ENCODE measurements at regions not wholly inside any gene's neighbourhood (a gene's known extent, or its start where the extent isn't known, plus 50 kb on each side); places are given as distances from the start of the nearest gene placed in this dataset.

DNA sequence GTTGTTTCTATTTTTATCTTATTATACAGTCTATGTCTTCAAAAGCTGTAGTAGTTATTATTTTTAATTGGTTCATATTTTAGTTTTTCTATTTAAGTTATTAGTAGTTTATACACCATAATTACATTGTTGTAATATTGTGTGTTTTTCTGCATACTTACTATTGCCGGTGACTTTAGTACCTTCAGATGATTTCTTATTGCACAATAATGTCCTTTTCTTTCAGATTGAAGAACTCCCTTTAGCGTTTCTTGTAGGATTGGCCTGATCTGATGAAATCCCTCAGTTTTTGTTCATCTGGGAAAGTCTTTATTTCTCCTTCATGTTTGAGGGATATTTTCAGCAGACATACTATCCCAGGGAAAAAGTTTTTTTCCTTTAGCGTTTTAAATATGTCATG is 74.3 kb upstream of the CREB5 start:
- Histone ChIP-seq H3K36me3 (replicated peaks; ENCODE audit: insufficient read depth, low read depth) (no peaks in the 10 kb centered on the region), H2AFZ (no peak overlapping the region), H3K4me3 (no peak overlapping the region), H3K9me3 (ENCODE audit: low read depth) (no peaks in the 10 kb centered on the region), H3K4me1 (ENCODE audit: insufficient read depth) (no peaks in the 10 kb centered on the region), H3K27ac (no peak overlapping the region), H4K20me1 (ENCODE audit: insufficient read depth, poor library complexity, severe bottlenecking) (no peaks in the 10 kb centered on the region), H3K27me3 (no peaks in the 10 kb centered on the region), H3K4me2 (no peak overlapping the region), H3K79me2 (no peaks in the 10 kb centered on the region), H3K9me2 (replicated peaks; ENCODE audit: insufficient read depth) (peaks cover 4% of the 10 kb centered on the region)
- DNase-seq (ENCODE audit: low spot score) = no peak
- WGBS (ENCODE audit: low lambda C conversion rate, missing lambda C conversion rate) = 62% methylated on average over 3 of the region's 3 CpGs
- no peak for TF ChIP-seq EZH2phosphoT487 (IDR thresholded peaks at IDR 0.05; ENCODE audit: low read depth, severe bottlenecking, unreplicated experiment)
- TF ChIP-seq, protein P1, sequence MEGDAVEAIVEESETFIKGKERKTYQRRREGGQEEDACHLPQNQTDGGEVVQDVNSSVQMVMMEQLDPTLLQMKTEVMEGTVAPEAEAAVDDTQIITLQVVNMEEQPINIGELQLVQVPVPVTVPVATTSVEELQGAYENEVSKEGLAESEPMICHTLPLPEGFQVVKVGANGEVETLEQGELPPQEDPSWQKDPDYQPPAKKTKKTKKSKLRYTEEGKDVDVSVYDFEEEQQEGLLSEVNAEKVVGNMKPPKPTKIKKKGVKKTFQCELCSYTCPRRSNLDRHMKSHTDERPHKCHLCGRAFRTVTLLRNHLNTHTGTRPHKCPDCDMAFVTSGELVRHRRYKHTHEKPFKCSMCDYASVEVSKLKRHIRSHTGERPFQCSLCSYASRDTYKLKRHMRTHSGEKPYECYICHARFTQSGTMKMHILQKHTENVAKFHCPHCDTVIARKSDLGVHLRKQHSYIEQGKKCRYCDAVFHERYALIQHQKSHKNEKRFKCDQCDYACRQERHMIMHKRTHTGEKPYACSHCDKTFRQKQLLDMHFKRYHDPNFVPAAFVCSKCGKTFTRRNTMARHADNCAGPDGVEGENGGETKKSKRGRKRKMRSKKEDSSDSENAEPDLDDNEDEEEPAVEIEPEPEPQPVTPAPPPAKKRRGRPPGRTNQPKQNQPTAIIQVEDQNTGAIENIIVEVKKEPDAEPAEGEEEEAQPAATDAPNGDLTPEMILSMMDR (IDR thresholded peaks at IDR 0.05; ENCODE audit: poor library complexity) = no peak
- no peak for TF ChIP-seq EZH2 (IDR thresholded peaks at IDR 0.05; ENCODE audit: borderline replicate concordance)

DNA sequence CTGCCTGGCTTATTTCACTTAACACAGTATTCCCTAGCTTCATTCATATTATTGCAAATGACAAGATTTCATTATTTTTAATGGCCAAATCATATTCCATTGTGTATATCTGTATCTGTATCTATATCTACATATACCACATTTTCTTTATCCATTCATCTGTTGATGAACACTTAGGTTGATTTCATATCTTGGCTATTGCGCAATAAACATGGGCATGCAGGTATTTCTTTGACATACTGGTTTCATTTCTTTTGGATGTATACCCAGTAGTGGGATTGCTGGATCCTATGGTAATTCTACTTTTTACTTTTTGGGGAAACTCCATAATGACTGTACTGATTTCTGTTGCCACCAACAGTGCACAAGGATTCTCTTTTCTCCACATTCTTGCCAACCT is 68.9 kb upstream of the CREB5 start:
- Histone ChIP-seq H3K79me2 (no peaks in the 10 kb centered on the region), H4K20me1 (ENCODE audit: insufficient read depth, poor library complexity, severe bottlenecking) (no peaks in the 10 kb centered on the region), H3K4me1 (ENCODE audit: insufficient read depth) (no peaks in the 10 kb centered on the region), H3K27me3 (no peaks in the 10 kb centered on the region), H3K9me3 (ENCODE audit: low read depth) (no peaks in the 10 kb centered on the region), H3K36me3 (replicated peaks; ENCODE audit: insufficient read depth, low read depth) (no peaks in the 10 kb centered on the region), H3K9me2 (replicated peaks; ENCODE audit: insufficient read depth) (no peaks in the 10 kb centered on the region), H3K4me2 (no peak overlapping the region), H2AFZ (no peak overlapping the region), H3K4me3 (no peak overlapping the region), H3K27ac (no peak overlapping the region)
- WGBS (ENCODE audit: low lambda C conversion rate, missing lambda C conversion rate) = 100% methylated on average over 1 of the region's 1 CpG
- no peak for DNase-seq (ENCODE audit: low spot score)
- no peak for TF ChIP-seq EZH2phosphoT487 (IDR thresholded peaks at IDR 0.05; ENCODE audit: low read depth, severe bottlenecking, unreplicated experiment)
- TF ChIP-seq, protein P1 (IDR thresholded peaks at IDR 0.05; ENCODE audit: poor library complexity) = no peak
- no peak for TF ChIP-seq EZH2 (IDR thresholded peaks at IDR 0.05; ENCODE audit: borderline replicate concordance)

DNA sequence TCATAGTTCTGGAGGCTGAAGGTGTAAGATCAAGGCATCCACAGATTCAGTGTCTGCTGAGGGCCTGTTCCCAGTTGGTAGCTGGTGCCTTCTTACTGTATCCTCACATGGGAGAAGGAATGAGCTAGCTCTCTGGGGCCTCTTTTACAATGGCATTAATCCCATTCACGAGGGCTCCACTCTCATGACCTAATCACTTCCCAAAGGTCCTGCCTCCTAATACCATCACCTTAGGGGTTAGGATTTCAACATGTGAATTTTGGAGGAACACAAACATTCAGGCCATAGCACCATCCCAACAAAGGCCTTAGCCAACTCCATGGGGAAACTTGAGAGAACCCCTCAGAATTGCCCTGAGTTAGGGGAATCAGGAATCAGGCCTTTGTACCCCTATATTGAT is 66.1 kb upstream of the CREB5 start:
- WGBS (ENCODE audit: low lambda C conversion rate, missing lambda C conversion rate) = 56% methylated on average over 1 of the region's 1 CpG
- no peak overlapping the region for H3K4me2 ChIP-seq

More for the DNA sequence above, 66.1 kb upstream of the CREB5 start:
- Histone ChIP-seq H4K20me1 (ENCODE audit: insufficient read depth, poor library complexity, severe bottlenecking) (no peaks in the 10 kb centered on the region), H3K27ac (no peak overlapping the region), H2AFZ (no peak overlapping the region), H3K9me2 (replicated peaks; ENCODE audit: insufficient read depth) (no peaks in the 10 kb centered on the region), H3K79me2 (no peaks in the 10 kb centered on the region), H3K4me3 (no peak overlapping the region), H3K4me1 (ENCODE audit: insufficient read depth) (peaks cover 9% of the 10 kb centered on the region), H3K27me3 (no peaks in the 10 kb centered on the region), H3K36me3 (replicated peaks; ENCODE audit: insufficient read depth, low read depth) (no peaks in the 10 kb centered on the region), H3K9me3 (ENCODE audit: low read depth) (no peaks in the 10 kb centered on the region)
- TF ChIP-seq EZH2phosphoT487 (IDR thresholded peaks at IDR 0.05; ENCODE audit: low read depth, severe bottlenecking, unreplicated experiment) = no peak
- TF ChIP-seq, protein P1 (IDR thresholded peaks at IDR 0.05; ENCODE audit: poor library complexity) = no peak
- no peak for TF ChIP-seq EZH2 (IDR thresholded peaks at IDR 0.05; ENCODE audit: borderline replicate concordance)
- DNase-seq (ENCODE audit: low spot score) = no peak

All from hepatocyte (in vitro differentiated cells).